ENCODE measurements at regions not wholly inside any gene's neighbourhood (a gene's known extent, or its start where the extent isn't known, plus 50 kb on each side); places are given as distances from the start of the nearest gene placed in this dataset.

DNA sequence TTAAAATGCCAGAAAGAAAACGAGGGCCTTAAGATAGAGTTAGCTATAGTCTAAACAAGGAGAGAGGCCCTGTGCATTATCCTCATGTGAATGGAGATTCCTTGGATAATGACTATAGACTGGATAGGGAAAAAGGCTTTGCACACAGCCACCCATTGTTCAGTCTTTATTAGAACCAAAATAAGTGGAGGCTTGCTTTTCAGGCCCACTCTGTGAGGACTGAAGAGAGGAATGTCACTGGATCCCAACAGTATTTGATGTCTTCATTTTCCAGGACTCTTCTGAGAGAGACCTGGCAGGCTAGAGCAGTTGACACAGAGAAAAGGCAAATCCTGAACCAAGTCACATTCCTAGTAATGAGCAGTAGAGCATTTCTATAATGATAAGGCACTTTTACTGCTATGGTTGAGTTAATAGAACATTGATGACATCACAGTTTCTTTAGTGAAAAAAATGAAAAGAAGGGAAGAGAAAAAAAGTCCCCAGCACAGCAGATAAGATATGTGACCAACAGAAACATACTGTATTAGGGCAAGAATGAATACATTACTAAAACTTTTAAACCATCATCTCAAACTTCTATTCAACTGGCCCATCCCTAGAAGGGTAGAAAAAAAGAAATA, 315.1 kb downstream of the EPHA7 start:
- intact Hi-C loops (cut with DNase I, micrococcal nuclease) = no loop called here
- Histone ChIP-seq H3K36me3 (ENCODE audit: low read depth) (no peaks in the 10 kb centered on the region), H3K9me3 (no peaks in the 10 kb centered on the region), H3K4me1 (ENCODE audit: low read depth) (no peaks in the 10 kb centered on the region), H3K4me3 (no peak overlapping the region)
- ATAC-seq (no peak), DNase-seq (no peak)
- TF ChIP-seq CTCF (IDR thresholded peaks at IDR 0.05) = no peak

DNA sequence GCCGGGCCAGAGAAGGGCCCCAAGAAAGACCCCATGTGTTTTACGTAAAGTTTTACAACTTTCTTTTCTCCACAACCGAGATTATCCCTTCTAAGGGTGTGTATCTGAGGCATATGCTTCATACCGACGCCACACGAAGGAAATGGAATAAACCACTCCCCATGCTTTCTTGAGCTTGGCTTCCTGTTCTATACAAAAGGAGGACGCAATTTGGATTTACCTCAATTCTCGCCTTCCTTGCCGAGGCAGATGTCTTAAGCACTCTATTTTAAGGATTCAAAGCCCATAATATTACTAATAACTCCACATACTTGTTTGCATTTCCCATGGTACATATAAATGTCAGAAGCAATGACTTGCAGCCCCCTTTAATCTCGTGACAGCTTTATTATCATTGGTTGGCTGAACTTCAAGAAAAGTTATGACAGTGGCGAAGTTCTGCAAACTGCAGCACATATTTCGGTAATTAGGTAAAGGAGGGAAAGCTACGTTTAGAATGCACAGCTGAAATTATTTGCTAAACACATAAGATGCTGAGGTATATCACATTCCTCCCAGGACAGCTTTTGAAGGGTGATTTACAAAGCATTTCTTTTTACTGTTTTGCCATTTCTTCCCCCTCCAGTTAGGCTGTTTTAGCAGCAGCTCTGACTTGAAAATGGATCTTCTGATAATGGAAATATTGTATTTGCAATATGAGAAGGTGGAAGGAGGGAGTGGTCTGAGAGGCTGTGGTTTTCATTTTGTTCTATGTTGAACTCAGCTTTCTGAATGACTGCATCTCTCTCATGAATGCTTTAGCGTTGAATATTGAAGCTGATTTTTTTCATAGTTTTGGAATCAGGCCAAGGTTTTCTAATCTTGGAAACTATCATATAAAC, 330.5 kb downstream of the EPHA7 start:
- intact Hi-C loops (cut with DNase I, micrococcal nuclease) = no loop called here
- no peaks in the 10 kb centered on the region for H3K36me3 ChIP-seq (ENCODE audit: low read depth)
- H3K4me3 ChIP-seq = no peak overlapping the region
- DNase-seq (no peak), ATAC-seq (no peak)
- TF ChIP-seq CTCF (IDR thresholded peaks at IDR 0.05) = no peak
- H3K9me3 ChIP-seq = no peaks in the 10 kb centered on the region
- no peaks in the 10 kb centered on the region for H3K4me1 ChIP-seq (ENCODE audit: low read depth)

DNA sequence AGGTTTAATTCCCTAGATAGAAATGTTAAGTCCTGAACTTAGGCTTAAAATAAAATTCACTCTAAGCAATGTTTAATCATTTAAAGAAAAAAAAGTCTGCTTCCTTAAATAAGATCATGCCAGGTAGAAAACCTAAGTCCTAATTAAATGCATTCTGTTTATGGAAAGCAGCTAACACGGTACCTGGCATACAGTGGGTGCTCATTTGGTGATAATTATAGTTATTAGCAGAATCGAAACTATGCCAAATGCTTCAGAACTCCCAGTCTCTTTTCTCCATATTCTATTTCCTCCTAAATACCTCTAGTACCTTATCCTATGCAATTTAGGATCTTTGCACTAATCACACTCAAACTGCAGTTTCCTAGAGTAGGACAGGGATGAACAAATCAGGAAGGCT, 331.8 kb downstream of the EPHA7 start:
- no peaks in the 10 kb centered on the region for H3K36me3 ChIP-seq (ENCODE audit: low read depth)
- TF ChIP-seq CTCF (IDR thresholded peaks at IDR 0.05) = no peak
- H3K9me3 ChIP-seq = no peaks in the 10 kb centered on the region
- intact Hi-C loops (cut with DNase I, micrococcal nuclease) = no loop called here
- H3K4me1 ChIP-seq (ENCODE audit: low read depth) = no peaks in the 10 kb centered on the region
- no peak for ATAC-seq
- no peak overlapping the region for H3K4me3 ChIP-seq
- no peak for DNase-seq

DNA sequence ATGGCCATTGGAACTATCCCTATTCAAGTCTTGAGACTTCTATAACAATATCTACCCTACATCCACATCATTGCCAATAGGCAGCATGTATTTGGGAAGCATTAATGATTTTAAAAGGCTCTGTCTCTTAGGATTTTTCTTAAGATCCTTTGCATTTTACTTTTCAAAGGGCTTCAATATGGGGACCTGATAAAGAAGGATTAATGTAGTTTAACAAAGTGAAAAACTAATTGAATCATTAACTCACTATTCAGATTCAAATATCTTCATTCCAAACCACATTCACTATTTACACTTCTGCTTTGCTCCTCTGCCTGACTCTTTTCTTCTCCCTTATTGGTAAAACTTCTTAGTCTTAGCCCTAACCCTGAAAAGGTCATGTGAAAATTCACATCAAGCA, 333.0 kb downstream of the EPHA7 start:
- DNase-seq = no peak
- H3K9me3 ChIP-seq = no peaks in the 10 kb centered on the region
- no peak for TF ChIP-seq CTCF (IDR thresholded peaks at IDR 0.05)
- no peak for ATAC-seq
- H3K4me3 ChIP-seq = no peak overlapping the region
- intact Hi-C loops (cut with DNase I, micrococcal nuclease) = no loop called here
- H3K4me1 ChIP-seq (ENCODE audit: low read depth) = no peaks in the 10 kb centered on the region
- H3K36me3 ChIP-seq (ENCODE audit: low read depth) = no peaks in the 10 kb centered on the region

- ATAC-seq = no peak
- no peaks in the 10 kb centered on the region for H3K9me3 ChIP-seq
These were observed 335.8 kb downstream of the EPHA7 start for GRCh38 chr6:93083337-93084230.

More at GRCh38 chr6:93083337-93084230, 335.8 kb downstream of the EPHA7 start:
- no peak for DNase-seq
- intact Hi-C loops (cut with DNase I, micrococcal nuclease) = no loop called here
- no peaks in the 10 kb centered on the region for H3K4me1 ChIP-seq (ENCODE audit: low read depth)
- H3K36me3 ChIP-seq (ENCODE audit: low read depth) = no peaks in the 10 kb centered on the region
- no peak overlapping the region for H3K4me3 ChIP-seq
- no peak for TF ChIP-seq CTCF (IDR thresholded peaks at IDR 0.05)
